Adrenal gland (tissue), 9 donors: ENCODE measurements at regions not wholly inside any gene's neighbourhood (a gene's known extent, or its start where the extent isn't known, plus 50 kb on each side); places are given as distances from the start of the nearest gene placed in this dataset.

ENCODE experiments used
- DNase-seq, 7 donors: peaks; one replicate each; pipeline ENCODE4 v3.0.0-alpha.2; 2019 to 2020
- H3K27ac ChIP-seq, 5 donors: fragments of 200-600 bp; sonication (generic) in 4 of 5; 1 replicate in 3 of 5; 2 replicates in 2 of 5; pipeline versions ENCODE4 v1.5.1 to v1.8.0; 2016 to 2020; ENCODE audit warnings: mild to moderate bottlenecking in 1 of 5
- H3K27me3 ChIP-seq: fragments of 200-600 bp; 2 replicates; pipeline ENCODE4 v1.8.0; 2021
- H3K36me3 ChIP-seq, 2 donors: fragments of 200-600 bp; replicated peaks in 1 of 2; 1 replicate in 1 of 2; 2 replicates in 1 of 2; pipeline versions ENCODE4 v1.5.1 to v1.8.0; 2018 to 2022
- H3K4me1 ChIP-seq, 2 donors: fragments of 200-600 bp; replicated peaks in 1 of 2; 1 replicate in 1 of 2; 2 replicates in 1 of 2; pipeline versions ENCODE4 v1.5.1 to v1.8.0; 2018 to 2021
- H3K4me3 ChIP-seq, 4 donors: fragments of 200-600 bp; sonication (generic) in 3 of 4; one replicate each; pipeline ENCODE4 v1.5.1; 2016 to 2018
- H3K9me3 ChIP-seq, 3 donors: fragments of 200-600 bp; sonication (generic) in 1 of 3; replicated peaks in 1 of 3; 1 replicate in 2 of 3; 2 replicates in 1 of 3; pipeline versions ENCODE4 v1.5.1 to v1.8.0; 2016 to 2021
- CTCF ChIP-seq, 6 experiments: fragments of 450-650 bp in 4 of 6; fragments of 200-600 bp in 2 of 6; sonication (generic) in 1 of 6; IDR thresholded peaks; 1 replicate in 5 of 6; 2 replicates in 1 of 6; pipeline versions ENCODE4 v1.5.1 to v1.8.0; 2016 to 2021; ENCODE audit warnings: antibody characterized with exemption in 6 of 6, mild to moderate bottlenecking in 2 of 6, moderate library complexity in 1 of 6
- POLR2A ChIP-seq, 2 donors: fragments of 450-650 bp; IDR thresholded peaks; one replicate each; pipeline ENCODE4 v1.6.1; 2017; ENCODE audit warnings: antibody characterized with exemption in 2 of 2, mild to moderate bottlenecking in 2 of 2, moderate library complexity in 1 of 2
- WGBS, 4 donors: extraction: QIAGEN DNeasy Blood & Tissue Kit in 2 of 4; methylation state at CpG; one replicate each; pipeline versions ENCODE4 v1.1.5 to v1.1.7; 2013 to 2017; 5-methylcytosine and 5-hydroxymethylcytosine counted together
- intact Hi-C, 2 donors: fragments of 100-400 bp; cut with DNase I; formaldehyde crosslinking; loops; one replicate each; pipeline versions ENCODE4 v1.14.1 to v1.15.0; 2022 to 2023
- donor health status: healthy with polysubstance abuse.
- donor health status: Bipolar disorder and iron deficiency.
- donor health status: DM: yes; HTN: yes; CAD: no.
- donor health status: DM: no; HTN: no; CAD: no.
- donor health status: DM: no; HTN: no; CAD: no.

GRCh38 chr1:112247961-112248360 is 148.1 kb upstream of the CTTNBP2NL start:
- Histone ChIP-seq H3K27ac (no peak overlapping the region), H3K4me3 (no peak overlapping the region), H3K9me3 (no peaks in the 10 kb centered on the region), H3K36me3 (no peaks in the 10 kb centered on the region), H3K27me3 (no peaks in the 10 kb centered on the region), H3K4me1 (no peaks in the 10 kb centered on the region)
- DNase-seq, result no peak
- WGBS, 4 donors, result 28 to 88% (median 48%) methylated on average over 2 of the region's 2 CpGs
- intact Hi-C loops, result no loop called here
- TF ChIP-seq CTCF (IDR thresholded peaks at IDR 0.05) (no peak), POLR2A (IDR thresholded peaks at IDR 0.05) (no peak)

GRCh38 chr1:112250892-112251291 is 145.1 kb upstream of the CTTNBP2NL start:
- H3K4me3 ChIP-seq, result no peak overlapping the region
- no peaks in the 10 kb centered on the region for H3K9me3 ChIP-seq
- H3K27ac ChIP-seq, result no peak overlapping the region
- TF ChIP-seq CTCF (IDR thresholded peaks at IDR 0.05) (no peak), POLR2A (IDR thresholded peaks at IDR 0.05) (no peak)
- DNase-seq, result no peak
- no peaks in the 10 kb centered on the region for H3K36me3 ChIP-seq
- intact Hi-C loops, result no loop called here
- H3K27me3 ChIP-seq, result no peaks in the 10 kb centered on the region
- WGBS, 4 donors, result 63 to 92% (median 80%) methylated on average over 2 of the region's 2 CpGs
- no peaks in the 10 kb centered on the region for H3K4me1 ChIP-seq

GRCh38 chr1:112251766-112252506 is 144.1 kb upstream of the CTTNBP2NL start:
- WGBS, 4 donors, result 66 to 83% (median 75%) methylated on average over 6 of the region's 6 CpGs
- intact Hi-C loops, result no loop called here
- DNase-seq, result no peak
- Histone ChIP-seq H3K27me3 (no peaks in the 10 kb centered on the region), H3K4me3 (no peak overlapping the region), H3K27ac (no peak overlapping the region), H3K4me1 (no peaks in the 10 kb centered on the region), H3K9me3 (no peaks in the 10 kb centered on the region), H3K36me3 (no peaks in the 10 kb centered on the region)
- no peak for TF ChIP-seq CTCF (IDR thresholded peaks at IDR 0.05)

GRCh38 chr1:112253366-112253765 is 142.6 kb upstream of the CTTNBP2NL start:
- no peaks in the 10 kb centered on the region for H3K27me3 ChIP-seq
- whole genome bisulfite sequencing, 4 donors, result 58 to 64% (median 61%) methylated on average over 2 of the region's 2 CpGs
- H3K4me1 ChIP-seq, result no peaks in the 10 kb centered on the region
- no peaks in the 10 kb centered on the region for H3K36me3 ChIP-seq
- H3K4me3 ChIP-seq, result no peak overlapping the region
- DNase-seq, result no peak
- TF ChIP-seq CTCF (IDR thresholded peaks at IDR 0.05) (no peak), POLR2A (IDR thresholded peaks at IDR 0.05) (no peak)
- H3K9me3 ChIP-seq, result no peaks in the 10 kb centered on the region
- H3K27ac ChIP-seq, result no peak overlapping the region
- intact Hi-C loops, result no loop called here
